NB4 (cell line): ENCODE measurements at regions not wholly inside any gene's neighbourhood (a gene's known extent, or its start where the extent isn't known, plus 50 kb on each side); places are given as distances from the start of the nearest gene placed in this dataset.

Source experiments
- DNase-seq: peaks from one replicate; pipeline ENCODE4 v3.0.0; 2010; ENCODE audit warnings: low read depth
- H3K4me3 ChIP-seq: one replicate; pipeline ENCODE4 v1.5.1; 2011; ENCODE audit warnings: mild to moderate bottlenecking, low read depth, low read length, moderate library complexity
- CTCF ChIP-seq: IDR thresholded peaks from one replicate; pipeline ENCODE4 v1.5.1; 2012; ENCODE audit warnings: low read depth, low read length
- MAX ChIP-seq: IDR thresholded peaks from 2 replicates; pipeline ENCODE4 v1.6.1; 2011; ENCODE audit warnings: low read depth, low read length
- MYC ChIP-seq: IDR thresholded peaks from 2 replicates; pipeline ENCODE4 v1.6.1; 2011; ENCODE audit warnings: low read depth, low read length
- POLR2A ChIP-seq: IDR thresholded peaks from 2 replicates; pipeline ENCODE4 v1.6.1; 2011; ENCODE audit warnings: mild to moderate bottlenecking; ENCODE audit not compliant: insufficient read length; ENCODE audit errors: extremely low read depth

- TF ChIP-seq CTCF (no peak), MAX (no peak), MYC (no peak), POLR2A (no peak)
- no peak for DNase-seq
These were observed 145.1 kb downstream of the LCA5 start for GRCh38 chr6:79392094-79392493.

GRCh38 chr6:79391480-79391879 lies 145.8 kb downstream of the LCA5 start:
- no peak for DNase-seq
- TF ChIP-seq MYC (no peak), CTCF (no peak), MAX (no peak), POLR2A (no peak)
- no peak overlapping the region for H3K4me3 ChIP-seq

More at GRCh38 chr6:79392094-79392493, 145.1 kb downstream of the LCA5 start:
- H3K4me3 ChIP-seq = no peak overlapping the region

- TF ChIP-seq MYC (no peak), POLR2A (no peak), MAX (no peak), CTCF (no peak)
- DNase-seq = no peak
- H3K4me3 ChIP-seq = no peak overlapping the region
These were observed 151.3 kb downstream of the LCA5 start for GRCh38 chr6:79385893-79386292.

GRCh38 chr6:79385333-79385732 lies 150.9 kb upstream of the HMGN3 start:
- H3K4me3 ChIP-seq = no peak overlapping the region
- no peak for DNase-seq
- TF ChIP-seq CTCF = no peak
- no peak for TF ChIP-seq MAX
- TF ChIP-seq MYC = no peak
- TF ChIP-seq POLR2A = no peak

- DNase-seq = no peak
These were observed 150.4 kb upstream of the HMGN3 start for GRCh38 chr6:79384845-79385244.

More at GRCh38 chr6:79384845-79385244, 150.4 kb upstream of the HMGN3 start:
- TF ChIP-seq CTCF = no peak
- TF ChIP-seq MAX = no peak
- no peak overlapping the region for H3K4me3 ChIP-seq
